ENCODE measurements at regions not wholly inside any gene's neighbourhood (a gene's known extent, or its start where the extent isn't known, plus 50 kb on each side); places are given as distances from the start of the nearest gene placed in this dataset.

- TF ChIP-seq, protein P1, sequence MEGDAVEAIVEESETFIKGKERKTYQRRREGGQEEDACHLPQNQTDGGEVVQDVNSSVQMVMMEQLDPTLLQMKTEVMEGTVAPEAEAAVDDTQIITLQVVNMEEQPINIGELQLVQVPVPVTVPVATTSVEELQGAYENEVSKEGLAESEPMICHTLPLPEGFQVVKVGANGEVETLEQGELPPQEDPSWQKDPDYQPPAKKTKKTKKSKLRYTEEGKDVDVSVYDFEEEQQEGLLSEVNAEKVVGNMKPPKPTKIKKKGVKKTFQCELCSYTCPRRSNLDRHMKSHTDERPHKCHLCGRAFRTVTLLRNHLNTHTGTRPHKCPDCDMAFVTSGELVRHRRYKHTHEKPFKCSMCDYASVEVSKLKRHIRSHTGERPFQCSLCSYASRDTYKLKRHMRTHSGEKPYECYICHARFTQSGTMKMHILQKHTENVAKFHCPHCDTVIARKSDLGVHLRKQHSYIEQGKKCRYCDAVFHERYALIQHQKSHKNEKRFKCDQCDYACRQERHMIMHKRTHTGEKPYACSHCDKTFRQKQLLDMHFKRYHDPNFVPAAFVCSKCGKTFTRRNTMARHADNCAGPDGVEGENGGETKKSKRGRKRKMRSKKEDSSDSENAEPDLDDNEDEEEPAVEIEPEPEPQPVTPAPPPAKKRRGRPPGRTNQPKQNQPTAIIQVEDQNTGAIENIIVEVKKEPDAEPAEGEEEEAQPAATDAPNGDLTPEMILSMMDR (conservative IDR thresholded peaks at IDR 0.05), result no peak
- no peak for DNase-seq (ENCODE audit: low read depth, low spot score)
- Mint-ChIP-seq H3K27ac (ENCODE audit: unreplicated experiment) (no peak overlapping the region), H3K9me3 (peaks cover 3% of the 10 kb centered on the region), H3K4me1 (peaks cover 10% of the 10 kb centered on the region), H3K36me3 (ENCODE audit: low read depth) (peaks cover under 1% of the 10 kb centered on the region), H3K27me3 (ENCODE audit: low read depth) (no peaks in the 10 kb centered on the region), H3K4me3 (no peak overlapping the region)
Observed at GRCh38 chr2:15687243-15687642, 95.6 kb downstream of the DDX1 start.

GRCh38 chr2:15687720-15688119, 96.1 kb downstream of the DDX1 start:
- TF ChIP-seq, protein P1 (conservative IDR thresholded peaks at IDR 0.05), result no peak
- DNase-seq (ENCODE audit: low read depth, low spot score), result no peak
- Mint-ChIP-seq H3K4me1 (peaks cover 10% of the 10 kb centered on the region), H3K27ac (ENCODE audit: unreplicated experiment) (no peak overlapping the region), H3K9me3 (peaks cover 3% of the 10 kb centered on the region), H3K27me3 (ENCODE audit: low read depth) (no peaks in the 10 kb centered on the region), H3K4me3 (no peak overlapping the region), H3K36me3 (ENCODE audit: low read depth) (no peaks in the 10 kb centered on the region)

DNA sequence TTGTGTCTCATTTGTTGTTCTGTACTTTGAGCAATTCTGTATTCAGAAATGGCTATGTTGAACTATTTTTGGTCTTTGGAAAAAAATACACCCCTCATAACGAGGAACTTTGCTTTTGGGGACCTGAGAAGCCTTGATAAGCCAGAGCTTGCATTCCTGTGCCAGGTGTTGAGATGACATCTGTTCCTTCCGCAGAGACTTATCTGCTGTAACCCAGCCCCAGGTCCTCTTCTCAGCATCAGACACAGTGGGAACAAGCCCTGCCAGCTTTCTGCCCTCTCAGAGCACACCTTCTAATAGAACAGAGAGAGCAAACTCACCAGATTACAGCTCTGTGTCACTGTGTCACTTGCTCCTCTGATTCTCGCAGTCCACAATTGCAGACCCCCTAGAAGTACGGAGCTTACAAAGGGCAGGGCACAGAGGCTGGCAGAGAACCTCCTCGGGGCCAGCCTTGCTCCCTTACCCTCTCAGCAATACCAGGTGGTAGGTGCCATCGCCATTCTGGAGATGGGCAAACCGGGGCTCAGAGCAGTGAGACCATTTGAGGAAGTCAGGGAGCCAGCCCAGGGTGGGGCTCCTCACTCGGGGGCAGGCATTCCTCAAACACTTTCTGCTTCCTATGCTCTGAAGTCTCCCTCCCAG, 97.4 kb downstream of the DDX1 start:
- Mint-ChIP-seq H3K27me3 (ENCODE audit: low read depth) (no peaks in the 10 kb centered on the region), H3K27ac (ENCODE audit: unreplicated experiment) (peak overlapping the region; percentile 17), H3K4me1 (peaks cover 15% of the 10 kb centered on the region), H3K9me3 (peaks cover 3% of the 10 kb centered on the region), H3K36me3 (ENCODE audit: low read depth) (no peaks in the 10 kb centered on the region), H3K4me3 (no peak overlapping the region)
- no peak for DNase-seq (ENCODE audit: low read depth, low spot score)
- TF ChIP-seq, protein P1 (conservative IDR thresholded peaks at IDR 0.05), result no peak

GRCh38 chr2:15689654-15690053, 98.0 kb downstream of the DDX1 start:
- Mint-ChIP-seq H3K4me1 (peaks cover 15% of the 10 kb centered on the region), H3K9me3 (peaks cover 3% of the 10 kb centered on the region), H3K27ac (ENCODE audit: unreplicated experiment) (peak overlapping the region; percentile 17), H3K27me3 (ENCODE audit: low read depth) (no peaks in the 10 kb centered on the region), H3K4me3 (no peak overlapping the region), H3K36me3 (ENCODE audit: low read depth) (no peaks in the 10 kb centered on the region)
- TF ChIP-seq, protein P1 (conservative IDR thresholded peaks at IDR 0.05), result no peak
- DNase-seq (ENCODE audit: low read depth, low spot score), result no peak

DNA sequence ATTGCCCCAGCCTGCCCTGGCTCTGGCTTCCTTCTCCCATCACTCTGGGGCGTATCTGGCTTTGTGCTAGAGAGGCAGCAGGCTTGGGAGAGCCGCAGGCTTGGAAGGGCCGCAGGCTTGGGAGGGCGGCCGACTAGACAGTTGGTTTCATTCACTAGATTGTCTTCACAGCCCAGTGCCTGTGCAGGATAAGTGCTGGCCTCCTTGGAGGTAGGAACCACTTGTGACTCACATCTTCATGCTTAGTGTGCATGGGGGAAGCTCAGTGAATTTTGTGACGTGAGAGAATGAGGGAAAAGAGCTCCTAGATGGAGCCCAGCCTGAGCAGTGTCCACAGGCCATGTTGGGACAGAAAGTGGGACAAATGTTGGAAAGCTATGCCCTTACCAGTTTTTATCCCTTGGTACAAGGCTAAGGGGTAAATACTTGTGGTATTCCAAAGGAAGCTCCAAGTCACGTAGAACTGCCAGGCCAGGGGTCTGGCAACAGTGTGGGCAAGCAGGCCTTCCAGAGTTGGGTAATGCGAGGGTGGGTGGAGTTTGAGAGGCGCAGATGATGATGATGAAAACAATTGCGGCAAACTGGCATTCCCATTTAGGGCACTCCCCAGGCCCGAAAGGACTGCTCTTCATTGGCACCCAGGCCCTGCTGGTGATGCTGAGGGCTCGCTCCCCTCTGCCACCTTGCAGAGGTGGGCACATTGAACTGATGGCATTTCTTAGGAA, 100.1 kb downstream of the DDX1 start:
- Mint-ChIP-seq H3K9me3 (peaks cover 6% of the 10 kb centered on the region), H3K27ac (ENCODE audit: unreplicated experiment) (no peak overlapping the region), H3K4me3 (no peak overlapping the region), H3K36me3 (ENCODE audit: low read depth) (no peaks in the 10 kb centered on the region), H3K27me3 (ENCODE audit: low read depth) (no peaks in the 10 kb centered on the region), H3K4me1 (peaks cover 14% of the 10 kb centered on the region)
- DNase-seq (ENCODE audit: low read depth, low spot score), result no peak
- TF ChIP-seq, protein P1 (conservative IDR thresholded peaks at IDR 0.05), result no peak

Data from neural crest cell (in vitro differentiated cells).